AG04449 (cell line): ENCODE measurements at regions not wholly inside any gene's neighbourhood (a gene's known extent, or its start where the extent isn't known, plus 50 kb on each side); places are given as distances from the start of the nearest gene placed in this dataset.

ENCODE experiments used
- CTCF ChIA-PET: fragments of 350-600 bp; formaldehyde crosslinking; extraction: SDS; loops from one replicate; lab custom pipeline; 2021; ENCODE audit warnings: antibody characterized with exemption; lab: Yijun Ruan, JAX
- POLR2A ChIA-PET: fragments of 400-600, 350-600 bp; formaldehyde crosslinking; extraction: SDS; loops from one replicate; lab custom pipeline; 2020; ENCODE audit warnings: antibody characterized with exemption, inconsistent platforms; lab: Yijun Ruan, JAX
- DNase-seq: peaks from one replicate; pipeline ENCODE4 v3.0.0-alpha.2; 2010; ENCODE audit warnings: low read depth, low spot score
- H3K4me3 ChIP-seq: 2 replicates; pipeline ENCODE4 v1.5.1; 2011; ENCODE audit warnings: low read depth, mild to moderate bottlenecking, control low read depth, low read length
- CTCF ChIP-seq: IDR thresholded peaks from one replicate; pipeline ENCODE4 v1.5.1; 2011; ENCODE audit warnings: mild to moderate bottlenecking, moderate library complexity, low read length, control low read depth, inconsistent platforms; ENCODE audit not compliant: insufficient read depth; ENCODE audit errors: missing control alignments

- ChIA-PET POLR2A (no interaction called here), CTCF (interaction anchor here (1.2 to 1.7 kb wide), 2 partner anchors 18 to 252 kb away, joined by 3 to 4 read pairs; no protein-coding TSS in a partner anchor)
- no peak overlapping the region for H3K4me3 ChIP-seq
- DNase-seq: no peak
- no peak for TF ChIP-seq CTCF
Measured at GRCh38 chr13:79675931-79676660, 195.1 kb downstream of the NDFIP2 start.

DNA sequence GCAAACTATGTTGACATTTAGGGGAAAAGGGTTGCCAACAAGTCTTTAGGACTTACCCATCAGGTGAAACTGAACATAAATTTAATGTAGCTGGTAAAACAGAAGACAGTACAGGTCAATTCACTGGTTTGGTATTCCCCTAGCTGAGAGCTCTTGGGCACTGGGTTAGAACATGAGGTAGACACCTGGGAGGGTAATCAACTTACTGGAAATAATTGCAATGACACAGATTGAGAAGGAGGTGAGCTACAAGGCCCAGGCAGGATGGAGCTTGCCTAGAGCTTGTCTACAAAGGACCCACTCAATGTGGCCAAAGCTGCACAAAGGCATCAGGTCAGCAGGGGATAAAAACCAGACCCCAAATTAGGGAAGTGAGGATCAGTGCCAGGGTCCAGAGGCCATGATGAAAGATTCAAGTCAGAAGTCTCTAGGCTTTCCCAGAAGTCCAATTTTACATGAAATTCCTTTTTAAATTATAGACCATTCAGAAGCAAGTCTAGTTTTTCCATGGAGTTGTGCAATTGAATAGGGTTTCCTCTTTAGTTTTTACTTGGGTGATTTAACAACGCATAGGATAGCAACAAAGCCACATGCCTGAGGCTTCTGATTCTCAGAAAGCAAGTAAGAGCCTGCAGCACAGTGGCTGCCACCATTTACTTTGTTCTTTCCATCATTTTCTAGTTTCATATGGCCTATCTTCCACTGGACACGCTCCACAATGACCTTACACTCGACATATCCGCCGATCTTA, 194.0 kb downstream of the NDFIP2 start:
- no peak for DNase-seq
- no peak overlapping the region for H3K4me3 ChIP-seq
- POLR2A ChIA-PET: no interaction called here
- TF ChIP-seq CTCF: no peak
- CTCF ChIA-PET: interaction anchor here (0.7 to 1.2 kb wide), 2 partner anchors 251 to 691 kb away, joined by 3 read pairs; no protein-coding TSS in a partner anchor

DNA sequence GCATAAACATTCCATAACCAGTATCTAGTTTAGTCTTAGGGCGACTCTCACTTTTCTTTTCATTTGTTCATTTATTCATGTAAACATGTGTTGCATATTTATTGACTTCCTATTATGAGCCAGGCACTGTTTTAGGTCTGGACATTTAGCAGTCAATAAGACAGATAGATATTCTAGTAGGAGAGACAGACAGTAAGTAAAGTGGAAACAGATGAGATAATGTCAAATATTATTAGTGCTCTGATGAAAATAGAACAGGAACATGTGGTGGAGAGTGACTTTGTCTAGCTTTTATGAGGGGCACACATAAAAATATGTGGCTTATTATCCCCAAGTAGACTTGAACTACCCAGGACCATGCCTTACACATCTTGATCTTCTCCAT, 193.0 kb downstream of the NDFIP2 start:
- TF ChIP-seq CTCF: no peak
- ChIA-PET POLR2A (no interaction called here), CTCF (interaction anchor here (0.7 kb wide), 2 partner anchors 669 to 692 kb away, joined by 3 to 5 read pairs; no protein-coding TSS in a partner anchor)
- DNase-seq: no peak
- H3K4me3 ChIP-seq: no peak overlapping the region

- no peak for TF ChIP-seq CTCF
- DNase-seq: no peak
- CTCF ChIA-PET: interaction anchor here (0.7 kb wide), 1 partner anchor 670 kb away, joined by 5 read pairs; no protein-coding TSS in a partner anchor
- POLR2A ChIA-PET: no interaction called here
- H3K4me3 ChIP-seq: no peak overlapping the region
Measured at GRCh38 chr13:79673310-79673992, 192.5 kb downstream of the NDFIP2 start.

DNA sequence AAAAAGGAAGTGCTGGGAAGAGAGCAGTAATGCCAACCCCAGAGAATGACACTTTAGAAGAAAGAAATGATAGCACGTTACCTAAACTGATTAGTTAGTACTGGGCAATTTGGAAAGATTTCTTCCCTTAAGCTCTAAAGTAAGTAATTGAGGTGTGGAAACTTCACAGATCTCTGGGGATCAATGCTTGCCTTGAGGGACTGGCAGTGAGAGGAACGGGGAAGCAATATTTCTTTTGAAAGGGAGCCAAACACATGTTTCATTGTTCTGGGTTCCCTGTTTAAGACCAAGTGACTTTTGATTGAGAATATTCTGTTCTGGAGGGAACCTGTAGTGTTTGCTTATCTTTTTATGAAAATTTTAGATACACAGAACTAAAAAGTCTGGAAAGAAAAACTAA, 190.5 kb downstream of the NDFIP2 start:
- no peak for TF ChIP-seq CTCF
- CTCF ChIA-PET: interaction anchor here (4.6 kb wide), 1 partner anchor 8 kb away, joined by 22 read pairs; no protein-coding TSS in a partner anchor
- no peak for DNase-seq
- H3K4me3 ChIP-seq: no peak overlapping the region
- POLR2A ChIA-PET: no interaction called here
